GM18858 (cell line): ENCODE measurements at regions not wholly inside any gene's neighbourhood (a gene's known extent, or its start where the extent isn't known, plus 50 kb on each side); places are given as distances from the start of the nearest gene placed in this dataset.
"Not testable (repeated sequence)": the region's sequence is repeated elsewhere in the genome, so short reads cannot be mapped to it uniquely, and the experiment has no call there.

Experiments
- ATAC-seq: cut with Tn5 transposase; IDR thresholded peaks from one replicate; pipeline ENCODE4 v1.9.1; 2021; ENCODE audit not compliant: unreplicated experiment

- ATAC-seq = no peak
Observed at GRCh38 chr14:83909507-83909906, 1620.4 kb upstream of the FLRT2 start.

GRCh38 chr14:83912032-83912642, 1617.8 kb upstream of the FLRT2 start:
- no peak for ATAC-seq

- ATAC-seq = no peak
Observed at GRCh38 chr14:83913476-83913875, 1616.5 kb upstream of the FLRT2 start.

GRCh38 chr14:83918546-83918945, 1611.4 kb upstream of the FLRT2 start:
- no peak for ATAC-seq

GRCh38 chr14:83919675-83920074, 1610.3 kb upstream of the FLRT2 start:
- ATAC-seq = not testable (repeated sequence)

- ATAC-seq = no peak
Observed at GRCh38 chr14:83923842-83924241, 1606.1 kb upstream of the FLRT2 start.

- no peak for ATAC-seq
Observed at GRCh38 chr14:83924259-83924658, 1605.7 kb upstream of the FLRT2 start.

- no peak for ATAC-seq
Observed at GRCh38 chr14:83940253-83940652, 1589.7 kb upstream of the FLRT2 start.

GRCh38 chr14:83958359-83958758, 1571.6 kb upstream of the FLRT2 start:
- no peak for ATAC-seq

GRCh38 chr14:83960832-83961512, 1569.0 kb upstream of the FLRT2 start:
- ATAC-seq = no peak

- no peak for ATAC-seq
Observed at GRCh38 chr14:83969998-83970397, 1559.9 kb upstream of the FLRT2 start.

GRCh38 chr14:83972631-83973030, 1557.3 kb upstream of the FLRT2 start:
- no peak for ATAC-seq

GRCh38 chr14:83974647-83975163, 1555.2 kb upstream of the FLRT2 start:
- no peak for ATAC-seq

GRCh38 chr14:83975435-83975834, 1554.5 kb upstream of the FLRT2 start:
- ATAC-seq = no peak

GRCh38 chr14:83975841-83976770, 1553.8 kb upstream of the FLRT2 start:
- ATAC-seq = no peak

- ATAC-seq = no peak
Observed at GRCh38 chr14:83977583-83977982, 1552.4 kb upstream of the FLRT2 start.

GRCh38 chr14:83981676-83982258, 1548.2 kb upstream of the FLRT2 start:
- ATAC-seq = not testable (repeated sequence)

- ATAC-seq = no peak
Observed at GRCh38 chr14:83988275-83988674, 1541.7 kb upstream of the FLRT2 start.

GRCh38 chr14:83991666-83992065, 1538.3 kb upstream of the FLRT2 start:
- ATAC-seq = no peak

GRCh38 chr14:83992857-83993256, 1537.1 kb upstream of the FLRT2 start:
- no peak for ATAC-seq

- no peak for ATAC-seq
Observed at GRCh38 chr14:83993545-83993944, 1536.4 kb upstream of the FLRT2 start.
